ENCODE measurements at regions not wholly inside any gene's neighbourhood (a gene's known extent, or its start where the extent isn't known, plus 50 kb on each side); places are given as distances from the start of the nearest gene placed in this dataset.

- DNase-seq (ENCODE audit: low spot score): no peak
Measured at GRCh38 chrX:64097891-64098290, 107.6 kb downstream of the AMER1 start.

GRCh38 chrX:64093761-64094160 is 111.7 kb downstream of the AMER1 start:
- DNase-seq (ENCODE audit: low spot score): peak; percentile 6
